ENCODE measurements at regions not wholly inside any gene's neighbourhood (a gene's known extent, or its start where the extent isn't known, plus 50 kb on each side); places are given as distances from the start of the nearest gene placed in this dataset.

DNA sequence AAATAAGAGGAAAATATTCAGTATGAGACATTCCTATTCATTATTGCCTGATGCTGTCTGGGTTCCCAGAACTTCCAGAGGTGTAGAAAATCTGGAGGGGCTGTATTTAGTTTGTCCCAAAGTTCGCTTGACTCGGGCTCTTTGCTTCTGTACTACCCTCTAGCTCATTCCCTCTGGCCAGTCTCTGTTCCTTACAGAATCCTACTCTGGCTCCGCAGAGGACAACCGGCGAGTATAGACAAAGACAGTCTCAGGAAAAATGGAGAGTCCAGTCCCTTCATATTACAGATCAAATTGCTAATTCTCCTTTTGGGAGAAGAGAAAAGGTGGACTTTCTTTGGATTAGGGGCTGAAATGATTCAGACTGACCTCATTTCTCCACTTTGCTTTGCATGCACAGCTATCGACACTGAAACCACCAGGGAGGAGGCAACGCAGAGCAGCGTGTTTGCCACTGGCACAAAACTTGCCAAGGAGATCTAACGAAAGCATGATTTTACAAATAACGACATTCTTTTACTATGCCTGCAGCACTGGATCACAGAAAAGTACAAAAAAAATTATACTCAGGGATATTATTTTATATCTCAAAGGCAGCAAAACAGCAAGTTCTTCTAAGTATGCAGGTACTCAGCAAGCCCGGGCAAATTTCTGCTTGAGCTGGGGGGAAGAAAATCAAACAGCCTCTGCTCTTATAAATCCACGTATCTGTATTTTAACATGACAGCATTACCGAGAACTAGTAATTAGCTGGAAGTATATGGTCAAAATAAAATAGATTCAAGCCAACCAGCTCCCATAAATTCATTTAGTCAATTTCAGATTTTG lies 279.7 kb downstream of the NPR3 start:
- Histone ChIP-seq H3K27ac (ENCODE audit: low read depth in 1 of 2, low read length in 2 of 2) (no peak overlapping the region), H3K36me3 (ENCODE audit: insufficient read depth, low read length) (no peaks in the 10 kb centered on the region), H3K4me1 (ENCODE audit: insufficient read depth, low read length) (no peaks in the 10 kb centered on the region), H3K27me3 (ENCODE audit: control insufficient read depth in 1 of 2, insufficient read depth in 2 of 2, low read length in 2 of 2) (no peaks in the 10 kb centered on the region), H3K9me3 (ENCODE audit: control insufficient read depth in 1 of 2, insufficient read depth in 1 of 2, low read length in 2 of 2) (peaks cover 0 to 8% of the 10 kb centered on the region in 2 experiments), H3K4me3 (ENCODE audit: low read length) (no peak overlapping the region)
- Mint-ChIP-seq H3K36me3 (ENCODE audit: low read depth) (no peaks in the 10 kb centered on the region), H3K9me3 (peaks cover 4% of the 10 kb centered on the region), H3K4me3 (no peak overlapping the region), H3K27me3 (no peaks in the 10 kb centered on the region), H3K27ac (no peak overlapping the region), H3K4me1 (ENCODE audit: low read depth) (no peaks in the 10 kb centered on the region)
- ChIA-PET POLR2A (no interaction called here), CTCF (no interaction called here)
- DNase-seq = no peak
- ATAC-seq (ENCODE audit: poor library complexity) = no peak
- TF ChIP-seq, protein P1, sequence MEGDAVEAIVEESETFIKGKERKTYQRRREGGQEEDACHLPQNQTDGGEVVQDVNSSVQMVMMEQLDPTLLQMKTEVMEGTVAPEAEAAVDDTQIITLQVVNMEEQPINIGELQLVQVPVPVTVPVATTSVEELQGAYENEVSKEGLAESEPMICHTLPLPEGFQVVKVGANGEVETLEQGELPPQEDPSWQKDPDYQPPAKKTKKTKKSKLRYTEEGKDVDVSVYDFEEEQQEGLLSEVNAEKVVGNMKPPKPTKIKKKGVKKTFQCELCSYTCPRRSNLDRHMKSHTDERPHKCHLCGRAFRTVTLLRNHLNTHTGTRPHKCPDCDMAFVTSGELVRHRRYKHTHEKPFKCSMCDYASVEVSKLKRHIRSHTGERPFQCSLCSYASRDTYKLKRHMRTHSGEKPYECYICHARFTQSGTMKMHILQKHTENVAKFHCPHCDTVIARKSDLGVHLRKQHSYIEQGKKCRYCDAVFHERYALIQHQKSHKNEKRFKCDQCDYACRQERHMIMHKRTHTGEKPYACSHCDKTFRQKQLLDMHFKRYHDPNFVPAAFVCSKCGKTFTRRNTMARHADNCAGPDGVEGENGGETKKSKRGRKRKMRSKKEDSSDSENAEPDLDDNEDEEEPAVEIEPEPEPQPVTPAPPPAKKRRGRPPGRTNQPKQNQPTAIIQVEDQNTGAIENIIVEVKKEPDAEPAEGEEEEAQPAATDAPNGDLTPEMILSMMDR (IDR thresholded peaks at IDR 0.05) = no peak
- intact Hi-C loops (cut with DNase I, micrococcal nuclease) = no loop called here

DNA sequence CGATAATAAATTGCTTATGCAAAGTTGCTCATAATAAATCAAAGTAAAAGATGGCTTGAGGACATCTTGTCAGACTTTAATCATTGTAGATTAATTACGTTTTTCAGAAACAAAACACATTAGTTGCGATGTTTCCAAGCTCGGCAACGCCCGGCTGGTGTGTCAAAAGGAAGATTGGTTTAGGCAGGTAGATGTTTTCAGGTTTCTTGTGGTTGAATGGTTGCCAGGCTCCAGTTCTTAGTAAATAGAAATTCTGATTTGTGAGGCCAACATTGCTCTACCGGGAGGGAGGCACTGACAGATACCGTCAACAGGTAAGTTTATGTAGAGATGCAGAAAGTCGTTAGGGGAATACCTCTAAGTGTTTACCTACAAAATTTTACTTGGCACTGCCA lies 280.3 kb downstream of the NPR3 start:
- Histone ChIP-seq H3K4me1 (ENCODE audit: insufficient read depth, low read length) (no peaks in the 10 kb centered on the region), H3K27me3 (ENCODE audit: control insufficient read depth in 1 of 2, insufficient read depth in 2 of 2, low read length in 2 of 2) (no peaks in the 10 kb centered on the region), H3K27ac (ENCODE audit: low read depth in 1 of 2, low read length in 2 of 2) (no peak overlapping the region), H3K36me3 (ENCODE audit: insufficient read depth, low read length) (no peaks in the 10 kb centered on the region), H3K4me3 (ENCODE audit: low read length) (no peak overlapping the region), H3K9me3 (ENCODE audit: control insufficient read depth in 1 of 2, insufficient read depth in 1 of 2, low read length in 2 of 2) (peaks cover 0 to 8% of the 10 kb centered on the region in 2 experiments)
- Mint-ChIP-seq H3K36me3 (ENCODE audit: low read depth) (no peaks in the 10 kb centered on the region), H3K27ac (no peak overlapping the region), H3K4me3 (no peak overlapping the region), H3K27me3 (no peaks in the 10 kb centered on the region), H3K4me1 (ENCODE audit: low read depth) (no peaks in the 10 kb centered on the region), H3K9me3 (peaks cover 5% of the 10 kb centered on the region)
- no peak for DNase-seq
- TF ChIP-seq, protein P1 (IDR thresholded peaks at IDR 0.05) = no peak
- no peak for ATAC-seq (ENCODE audit: poor library complexity)
- intact Hi-C loops (cut with DNase I, micrococcal nuclease) = no loop called here
- POLR2A ChIA-PET = no interaction called here
- CTCF ChIA-PET = no interaction called here

DNA sequence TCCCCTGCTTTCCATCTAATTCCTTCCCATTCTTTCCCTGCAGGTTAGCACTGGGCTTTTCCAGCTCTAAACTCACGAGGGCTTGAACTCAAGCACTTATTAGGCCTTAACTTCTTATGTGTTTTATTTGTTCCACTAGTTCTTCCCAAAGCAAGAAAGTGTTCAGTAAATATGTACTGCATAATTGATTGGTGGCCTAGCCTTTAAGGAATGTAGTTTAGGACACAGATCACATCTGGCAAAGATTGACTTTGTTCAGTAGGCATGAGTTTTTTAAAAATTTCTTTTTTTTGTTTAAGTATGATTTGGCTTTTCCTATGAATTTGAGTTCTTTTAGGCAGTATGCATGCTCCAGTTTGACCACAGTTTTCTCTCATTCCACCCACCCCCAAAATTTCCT lies 285.2 kb downstream of the NPR3 start:
- peaks cover 8% of the 10 kb centered on the region for H3K9me3 Mint-ChIP-seq
- no peaks in the 10 kb centered on the region for H3K36me3 ChIP-seq (ENCODE audit: insufficient read depth, low read length)
- POLR2A ChIA-PET = no interaction called here
- no peaks in the 10 kb centered on the region for H3K36me3 Mint-ChIP-seq (ENCODE audit: low read depth)
- peaks cover 0 to 3% of the 10 kb centered on the region in 2 experiments for H3K9me3 ChIP-seq (ENCODE audit: control insufficient read depth in 1 of 2, insufficient read depth in 1 of 2, low read length in 2 of 2)
- H3K27me3 ChIP-seq (ENCODE audit: control insufficient read depth in 1 of 2, insufficient read depth in 2 of 2, low read length in 2 of 2) = no peaks in the 10 kb centered on the region
- no peak overlapping the region for H3K4me3 Mint-ChIP-seq
- H3K4me1 Mint-ChIP-seq (ENCODE audit: low read depth) = no peaks in the 10 kb centered on the region
- H3K4me1 ChIP-seq (ENCODE audit: insufficient read depth, low read length) = no peaks in the 10 kb centered on the region
- H3K27ac Mint-ChIP-seq = no peak overlapping the region
- TF ChIP-seq, protein P1 (IDR thresholded peaks at IDR 0.05) = no peak
- intact Hi-C loops (cut with DNase I, micrococcal nuclease) = no loop called here
- no peak overlapping the region for H3K27ac ChIP-seq (ENCODE audit: low read depth in 1 of 2, low read length in 2 of 2)
- H3K27me3 Mint-ChIP-seq = no peaks in the 10 kb centered on the region
- H3K4me3 ChIP-seq (ENCODE audit: low read length) = no peak overlapping the region
- CTCF ChIA-PET = no interaction called here
- ATAC-seq (ENCODE audit: poor library complexity) (no peak), DNase-seq (no peak)
